Smooth muscle cell (in vitro differentiated cells): ENCODE measurements at regions not wholly inside any gene's neighbourhood (a gene's known extent, or its start where the extent isn't known, plus 50 kb on each side); places are given as distances from the start of the nearest gene placed in this dataset.

Source experiments
- DNase-seq: peaks from one replicate; lab custom pipeline; 2025; ENCODE audit not compliant: unreplicated experiment; lab: John Stamatoyannopoulos, UW
- H2AFZ ChIP-seq: fragments of 200-600 bp; sonication (generic); 2 replicates; pipeline ENCODE4 v1.6.0; 2016; ENCODE audit warnings: antibody characterized with exemption, low read depth, mild to moderate bottlenecking
- H3F3A ChIP-seq: fragments of 200-600 bp; sonication (generic); 2 replicates; pipeline ENCODE4 v1.6.0; 2017; ENCODE audit warnings: antibody characterized with exemption, low read depth
- H3K27ac ChIP-seq: fragments of 200-600 bp; sonication (generic); 2 replicates; pipeline ENCODE4 v1.5.1; 2016; ENCODE audit warnings: low read depth, mild to moderate bottlenecking
- H3K27me3 ChIP-seq: fragments of 200-600 bp; sonication (generic); 2 replicates; pipeline ENCODE4 v1.6.1; 2016; ENCODE audit warnings: low read depth, mild to moderate bottlenecking
- H3K36me3 ChIP-seq: fragments of 200-600 bp; sonication (generic); 2 replicates; pipeline ENCODE4 v1.5.1; 2016; ENCODE audit warnings: low read depth
- H3K4me1 ChIP-seq: fragments of 200-600 bp; sonication (generic); 2 replicates; pipeline ENCODE4 v1.5.1; 2016; ENCODE audit warnings: low read depth
- H3K4me2 ChIP-seq: fragments of 200-600 bp; sonication (generic); 2 replicates; pipeline ENCODE4 v1.6.0; 2016; ENCODE audit warnings: mild to moderate bottlenecking
- H3K4me3 ChIP-seq: fragments of 200-600 bp; sonication (generic); 2 replicates; pipeline ENCODE4 v1.5.1; 2016; ENCODE audit warnings: mild to moderate bottlenecking
- H3K79me2 ChIP-seq: fragments of 200-600 bp; sonication (generic); 2 replicates; pipeline ENCODE4 v1.6.0; 2016; ENCODE audit warnings: low read depth, mild to moderate bottlenecking
- H3K9ac ChIP-seq: fragments of 200-600 bp; sonication (generic); 2 replicates; pipeline ENCODE4 v1.6.0; 2016; ENCODE audit warnings: low read depth
- H3K9me3 ChIP-seq: fragments of 200-600 bp; sonication (generic); replicated peaks from 2 replicates; pipeline ENCODE4 v1.5.1; 2016; ENCODE audit warnings: low read depth
- H4K20me1 ChIP-seq: fragments of 200-600 bp; sonication (generic); 2 replicates; pipeline ENCODE4 v1.6.0; 2016; ENCODE audit warnings: low read depth
- WGBS: methylation state at CpG from one replicate; pipeline ENCODE4 v1.1.7; 2016; ENCODE audit warnings: low lambda C conversion rate; 5-methylcytosine and 5-hydroxymethylcytosine counted together
- TF ChIP-seq, protein P1 (sequence below): fragments of 200-600 bp; sonication (generic); IDR thresholded peaks from 2 replicates; pipeline ENCODE4 v1.5.1; 2017; ENCODE audit warnings: borderline replicate concordance, mild to moderate bottlenecking, antibody characterized with exemption; ENCODE audit not compliant: insufficient read depth, poor library complexity, severe bottlenecking

DNA sequence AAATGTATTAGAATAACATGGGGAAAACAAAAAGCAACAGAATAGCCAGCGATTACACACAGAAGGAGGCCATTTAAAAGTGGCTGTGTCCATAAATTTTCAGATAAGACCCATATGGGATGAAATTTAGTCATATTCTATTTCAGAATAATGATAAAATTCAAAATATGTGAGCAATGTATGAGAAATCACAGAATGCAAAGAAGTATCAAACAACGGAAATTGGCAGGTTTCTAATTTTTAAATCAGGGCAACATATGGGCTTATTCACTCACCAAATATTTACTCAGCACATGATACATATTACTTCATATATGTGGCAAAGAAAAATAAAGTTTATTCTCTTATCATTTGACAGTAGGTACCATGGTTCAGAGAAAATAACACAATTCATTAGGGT is 208.5 kb downstream of the GRB14 start:
- Histone ChIP-seq H3K9ac (no peak overlapping the region), H3K4me3 (no peak overlapping the region), H4K20me1 (no peaks in the 10 kb centered on the region), H3F3A (no peaks in the 10 kb centered on the region), H3K4me2 (no peak overlapping the region), H3K4me1 (no peaks in the 10 kb centered on the region), H3K79me2 (no peaks in the 10 kb centered on the region), H3K27ac (no peak overlapping the region), H3K9me3 (no peaks in the 10 kb centered on the region), H3K27me3 (no peaks in the 10 kb centered on the region), H2AFZ (no peak overlapping the region), H3K36me3 (no peaks in the 10 kb centered on the region)
- DNase-seq, result no peak
- WGBS, result 92% methylated on average over 2 of the region's 2 CpGs
- TF ChIP-seq, protein P1, sequence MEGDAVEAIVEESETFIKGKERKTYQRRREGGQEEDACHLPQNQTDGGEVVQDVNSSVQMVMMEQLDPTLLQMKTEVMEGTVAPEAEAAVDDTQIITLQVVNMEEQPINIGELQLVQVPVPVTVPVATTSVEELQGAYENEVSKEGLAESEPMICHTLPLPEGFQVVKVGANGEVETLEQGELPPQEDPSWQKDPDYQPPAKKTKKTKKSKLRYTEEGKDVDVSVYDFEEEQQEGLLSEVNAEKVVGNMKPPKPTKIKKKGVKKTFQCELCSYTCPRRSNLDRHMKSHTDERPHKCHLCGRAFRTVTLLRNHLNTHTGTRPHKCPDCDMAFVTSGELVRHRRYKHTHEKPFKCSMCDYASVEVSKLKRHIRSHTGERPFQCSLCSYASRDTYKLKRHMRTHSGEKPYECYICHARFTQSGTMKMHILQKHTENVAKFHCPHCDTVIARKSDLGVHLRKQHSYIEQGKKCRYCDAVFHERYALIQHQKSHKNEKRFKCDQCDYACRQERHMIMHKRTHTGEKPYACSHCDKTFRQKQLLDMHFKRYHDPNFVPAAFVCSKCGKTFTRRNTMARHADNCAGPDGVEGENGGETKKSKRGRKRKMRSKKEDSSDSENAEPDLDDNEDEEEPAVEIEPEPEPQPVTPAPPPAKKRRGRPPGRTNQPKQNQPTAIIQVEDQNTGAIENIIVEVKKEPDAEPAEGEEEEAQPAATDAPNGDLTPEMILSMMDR, result no peak

DNA sequence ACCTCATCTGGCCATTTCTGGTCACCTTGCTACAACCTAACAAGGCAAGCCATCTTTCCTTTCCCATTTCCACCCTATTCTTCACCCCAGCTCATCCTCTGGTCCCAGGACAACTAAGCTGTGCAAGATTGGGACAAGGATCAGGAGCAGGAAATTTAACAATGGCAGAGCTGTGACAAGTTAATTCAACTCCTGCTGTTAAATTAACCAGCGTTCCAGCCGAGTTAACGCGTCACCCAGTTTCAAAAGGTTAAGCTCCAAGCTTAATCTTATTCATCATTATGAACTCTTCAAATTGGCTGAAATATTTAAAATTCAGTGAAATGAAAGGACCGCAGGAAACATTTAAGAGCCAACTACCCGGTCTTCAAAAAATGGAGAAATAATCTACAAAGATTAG is 231.9 kb downstream of the GRB14 start:
- H3F3A ChIP-seq, result no peaks in the 10 kb centered on the region
- no peaks in the 10 kb centered on the region for H3K9me3 ChIP-seq
- H3K36me3 ChIP-seq, result no peaks in the 10 kb centered on the region
- peaks cover 22% of the 10 kb centered on the region for H3K4me1 ChIP-seq
- WGBS, result 91% methylated on average over 6 of the region's 6 CpGs
- H4K20me1 ChIP-seq, result no peaks in the 10 kb centered on the region
- H3K9ac ChIP-seq, result no peak overlapping the region
- no peak overlapping the region for H3K4me2 ChIP-seq
- H3K4me3 ChIP-seq, result no peak overlapping the region
- TF ChIP-seq, protein P1, result no peak
- H2AFZ ChIP-seq, result no peak overlapping the region
- DNase-seq, result no peak
- no peaks in the 10 kb centered on the region for H3K79me2 ChIP-seq
- no peak overlapping the region for H3K27ac ChIP-seq
- H3K27me3 ChIP-seq, result no peaks in the 10 kb centered on the region

DNA sequence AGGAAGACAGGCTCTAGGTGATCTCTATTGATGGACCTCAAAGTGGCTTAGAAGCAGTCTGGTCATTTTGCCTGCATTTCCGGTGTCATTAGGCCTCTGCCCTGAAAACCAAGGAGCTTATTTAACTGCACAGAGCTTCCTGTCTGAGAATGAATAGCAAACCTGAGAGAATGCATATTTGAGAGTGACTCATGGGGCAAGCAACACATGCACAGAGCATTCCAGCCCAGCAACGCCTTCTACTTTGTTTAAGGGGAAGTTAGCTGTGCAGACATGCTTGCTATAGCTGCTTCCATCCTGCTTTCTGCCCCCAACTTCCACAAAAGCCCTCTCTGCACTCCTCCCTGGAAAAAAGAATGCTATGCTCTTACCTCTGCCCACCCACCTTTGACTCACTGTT is 232.8 kb downstream of the GRB14 start:
- Histone ChIP-seq H3K4me3 (no peak overlapping the region), H3K4me2 (peak overlapping the region; percentile 21), H2AFZ (peak overlapping the region; percentile 40), H3F3A (no peaks in the 10 kb centered on the region), H3K27me3 (no peaks in the 10 kb centered on the region), H4K20me1 (no peaks in the 10 kb centered on the region), H3K4me1 (peaks cover 22% of the 10 kb centered on the region), H3K9me3 (no peaks in the 10 kb centered on the region), H3K9ac (no peak overlapping the region), H3K36me3 (no peaks in the 10 kb centered on the region), H3K27ac (peak overlapping the region; percentile 51), H3K79me2 (no peaks in the 10 kb centered on the region)
- TF ChIP-seq, protein P1, result no peak
- 19% methylated on average over 2 of the region's 2 CpGs for WGBS
- no peak for DNase-seq

DNA sequence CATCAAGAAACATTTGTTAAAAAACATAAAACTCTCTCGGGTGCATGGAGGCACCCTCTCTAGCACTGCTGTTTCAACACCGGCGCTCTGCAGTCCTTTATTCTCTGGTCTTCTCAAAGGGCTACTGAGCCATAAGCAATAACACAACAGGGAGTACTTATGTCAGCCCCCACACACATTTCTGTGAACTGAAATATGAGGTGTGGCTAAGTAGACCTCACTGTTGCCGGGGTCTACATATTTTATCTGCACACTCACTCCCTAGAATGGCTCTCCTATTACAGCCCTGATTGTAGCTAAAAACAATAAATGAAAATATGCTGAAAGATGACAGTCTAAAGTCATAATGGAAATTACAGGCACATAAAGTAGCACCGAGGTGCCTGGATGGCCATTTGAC is 235.1 kb downstream of the GRB14 start:
- TF ChIP-seq, protein P1, result no peak
- 93% methylated on average over 5 of the region's 5 CpGs for WGBS

More for the DNA sequence above, 235.1 kb downstream of the GRB14 start:
- no peaks in the 10 kb centered on the region for H3K79me2 ChIP-seq
- no peaks in the 10 kb centered on the region for H3K27me3 ChIP-seq
- H3K36me3 ChIP-seq, result no peaks in the 10 kb centered on the region
- H4K20me1 ChIP-seq, result no peaks in the 10 kb centered on the region
- DNase-seq, result no peak
- H3K4me3 ChIP-seq, result no peak overlapping the region
- H3K9me3 ChIP-seq, result no peaks in the 10 kb centered on the region
- no peak overlapping the region for H2AFZ ChIP-seq
- H3K4me2 ChIP-seq, result no peak overlapping the region
- peaks cover 22% of the 10 kb centered on the region for H3K4me1 ChIP-seq
- no peak overlapping the region for H3K27ac ChIP-seq
- H3F3A ChIP-seq, result no peaks in the 10 kb centered on the region
- H3K9ac ChIP-seq, result no peak overlapping the region
